ENCODE measurements at regions not wholly inside any gene's neighbourhood (a gene's known extent, or its start where the extent isn't known, plus 50 kb on each side); places are given as distances from the start of the nearest gene placed in this dataset.
"Not testable (repeated sequence)": the region's sequence is repeated elsewhere in the genome, so short reads cannot be mapped to it uniquely, and the experiment has no call there.

- DNase-seq = not testable (repeated sequence)
- peak; percentile 33 for ATAC-seq
Measured at GRCh38 chr2:87455209-87455853, 292.6 kb upstream of the PLGLB2 start.

GRCh38 chr2:87455854-87456249 is 292.0 kb upstream of the PLGLB2 start:
- not testable (repeated sequence) for DNase-seq

GRCh38 chr2:87456477-87457128 is 291.3 kb upstream of the PLGLB2 start:
- DNase-seq (peak; percentile 46), ATAC-seq (peak; percentile 79)

More at GRCh38 chr2:87455854-87456249, 292.0 kb upstream of the PLGLB2 start:
- ATAC-seq = peak; percentile 37

GRCh38 chr2:87457129-87457499 is 290.8 kb upstream of the PLGLB2 start:
- not testable (repeated sequence) for ATAC-seq, DNase-seq

GRCh38 chr2:87458938-87459337 is 288.9 kb upstream of the PLGLB2 start:
- DNase-seq = not testable (repeated sequence)
- peak; percentile 20 for ATAC-seq

- DNase-seq = not testable (repeated sequence)
Measured at GRCh38 chr2:87460104-87460503, 287.8 kb upstream of the PLGLB2 start.

GRCh38 chr2:87460662-87461061 is 287.2 kb upstream of the PLGLB2 start:
- peak; percentile 29 for ATAC-seq
- DNase-seq = not testable (repeated sequence)

More at GRCh38 chr2:87460104-87460503, 287.8 kb upstream of the PLGLB2 start:
- ATAC-seq = not testable (repeated sequence)

- not testable (repeated sequence) for ATAC-seq, DNase-seq
Measured at GRCh38 chr2:87461671-87462070, 286.2 kb upstream of the PLGLB2 start.

GRCh38 chr2:87464219-87464618 is 283.7 kb upstream of the PLGLB2 start:
- DNase-seq, ATAC-seq: not testable (repeated sequence)

- not testable (repeated sequence) for DNase-seq, ATAC-seq
Measured at GRCh38 chr2:87465730-87466129, 282.2 kb upstream of the PLGLB2 start.

- peak; percentile 78 for ATAC-seq
- peak; percentile 67 for DNase-seq
Measured at GRCh38 chr2:87466591-87467120, 281.2 kb upstream of the PLGLB2 start.

- not testable (repeated sequence) for ATAC-seq, DNase-seq
Measured at GRCh38 chr2:87468429-87468981, 279.4 kb upstream of the PLGLB2 start.

- ATAC-seq = peak; percentile 73
- DNase-seq = peak; percentile 70
Measured at GRCh38 chr2:87469180-87470151, 278.4 kb upstream of the PLGLB2 start.

GRCh38 chr2:87470381-87471380 is 277.2 kb upstream of the PLGLB2 start:
- ATAC-seq (peak; percentile 9), DNase-seq (peak; percentile 66)

- not testable (repeated sequence) for DNase-seq, ATAC-seq
Measured at GRCh38 chr2:87471478-87471877, 276.4 kb upstream of the PLGLB2 start.

- DNase-seq = not testable (repeated sequence)
- ATAC-seq = peak; percentile 41
Measured at GRCh38 chr2:87476223-87476872, 271.5 kb upstream of the PLGLB2 start.

GRCh38 chr2:87476936-87477335 is 271.0 kb upstream of the PLGLB2 start:
- ATAC-seq = peak; percentile 82
- DNase-seq = peak; percentile 54

- ATAC-seq, DNase-seq: not testable (repeated sequence)
Measured at GRCh38 chr2:87477669-87478428, 270.0 kb upstream of the PLGLB2 start.

GRCh38 chr2:87478911-87479310 is 269.0 kb upstream of the PLGLB2 start:
- not testable (repeated sequence) for ATAC-seq, DNase-seq
